GM12874 (cell line): ENCODE measurements at regions not wholly inside any gene's neighbourhood (a gene's known extent, or its start where the extent isn't known, plus 50 kb on each side); places are given as distances from the start of the nearest gene placed in this dataset.

Experiments
- CTCF ChIP-seq: IDR thresholded peaks from 2 replicates; pipeline ENCODE4 v1.5.1; 2011; ENCODE audit warnings: low read depth, mild to moderate bottlenecking, control low read depth, low read length, moderate library complexity; ENCODE audit not compliant: insufficient read depth

GRCh38 chr6:76490456-76490855, 418.0 kb upstream of the IMPG1 start:
- TF ChIP-seq CTCF, result no peak

GRCh38 chr6:76481101-76481500, 408.6 kb upstream of the IMPG1 start:
- TF ChIP-seq CTCF, result no peak

- no peak for TF ChIP-seq CTCF
Observed at GRCh38 chr6:76472858-76473257, 400.4 kb upstream of the IMPG1 start.

- TF ChIP-seq CTCF, result no peak
Observed at GRCh38 chr6:76466286-76466685, 393.8 kb upstream of the IMPG1 start.

GRCh38 chr6:76465410-76465809, 392.9 kb upstream of the IMPG1 start:
- TF ChIP-seq CTCF, result no peak

- no peak for TF ChIP-seq CTCF
Observed at GRCh38 chr6:76453270-76453669, 380.8 kb upstream of the IMPG1 start.

GRCh38 chr6:76451926-76452709, 379.7 kb upstream of the IMPG1 start:
- TF ChIP-seq CTCF, result no peak
